Prostate gland (tissue), 2 donors: ENCODE measurements at regions not wholly inside any gene's neighbourhood (a gene's known extent, or its start where the extent isn't known, plus 50 kb on each side); places are given as distances from the start of the nearest gene placed in this dataset.

Source experiments
- POLR2A ChIP-seq: fragments of 450-650 bp; IDR thresholded peaks from one replicate; pipeline ENCODE4 v1.6.1; 2016; ENCODE audit warnings: antibody characterized with exemption, mild to moderate bottlenecking
- TF ChIP-seq, protein P1 (sequence below), 4 experiments: fragments of 200-600 bp in 2 of 4; fragments of 450-650 bp in 2 of 4; sonication (generic) in 2 of 4; IDR thresholded peaks; 1 replicate in 3 of 4; 2 replicates in 1 of 4; pipeline ENCODE4 v1.5.1; 2016 to 2019; ENCODE audit warnings: antibody characterized with exemption in 4 of 4, mild to moderate bottlenecking in 2 of 4, moderate library complexity in 2 of 4

DNA sequence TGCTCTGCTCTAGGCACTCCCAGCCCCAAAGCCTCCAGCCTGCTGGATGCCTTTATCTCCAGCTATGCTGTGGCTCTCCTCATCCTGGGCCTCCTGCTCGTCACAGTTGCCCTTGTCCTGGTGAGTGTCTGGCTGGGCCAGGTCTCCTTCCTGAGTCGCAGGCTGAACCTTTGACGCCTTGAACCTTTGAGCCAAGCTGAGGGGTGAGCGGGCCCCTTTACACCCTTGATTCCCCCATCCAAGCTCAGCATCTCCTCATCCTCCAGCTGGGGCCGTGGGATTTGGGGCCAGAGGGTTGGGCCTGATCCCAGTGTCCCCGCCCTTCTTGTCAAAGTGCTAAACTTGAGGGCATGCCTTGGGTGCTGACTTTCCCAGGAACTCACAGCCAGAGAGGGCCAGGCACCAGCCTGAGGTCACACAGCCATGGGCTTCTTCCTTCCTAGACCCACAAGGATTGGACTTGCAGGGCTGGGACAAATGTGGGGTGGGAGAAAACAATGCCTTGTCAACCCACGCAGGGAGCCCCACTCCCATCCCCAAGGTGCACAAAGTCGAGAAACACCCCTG lies 137.0 kb downstream of the TBC1D2B start:
- TF ChIP-seq, protein P1, sequence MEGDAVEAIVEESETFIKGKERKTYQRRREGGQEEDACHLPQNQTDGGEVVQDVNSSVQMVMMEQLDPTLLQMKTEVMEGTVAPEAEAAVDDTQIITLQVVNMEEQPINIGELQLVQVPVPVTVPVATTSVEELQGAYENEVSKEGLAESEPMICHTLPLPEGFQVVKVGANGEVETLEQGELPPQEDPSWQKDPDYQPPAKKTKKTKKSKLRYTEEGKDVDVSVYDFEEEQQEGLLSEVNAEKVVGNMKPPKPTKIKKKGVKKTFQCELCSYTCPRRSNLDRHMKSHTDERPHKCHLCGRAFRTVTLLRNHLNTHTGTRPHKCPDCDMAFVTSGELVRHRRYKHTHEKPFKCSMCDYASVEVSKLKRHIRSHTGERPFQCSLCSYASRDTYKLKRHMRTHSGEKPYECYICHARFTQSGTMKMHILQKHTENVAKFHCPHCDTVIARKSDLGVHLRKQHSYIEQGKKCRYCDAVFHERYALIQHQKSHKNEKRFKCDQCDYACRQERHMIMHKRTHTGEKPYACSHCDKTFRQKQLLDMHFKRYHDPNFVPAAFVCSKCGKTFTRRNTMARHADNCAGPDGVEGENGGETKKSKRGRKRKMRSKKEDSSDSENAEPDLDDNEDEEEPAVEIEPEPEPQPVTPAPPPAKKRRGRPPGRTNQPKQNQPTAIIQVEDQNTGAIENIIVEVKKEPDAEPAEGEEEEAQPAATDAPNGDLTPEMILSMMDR (IDR thresholded peaks at IDR 0.05): no peak
- TF ChIP-seq POLR2A: no peak
